SH-SY5Y (cell line): ENCODE measurements at regions not wholly inside any gene's neighbourhood (a gene's known extent, or its start where the extent isn't known, plus 50 kb on each side); places are given as distances from the start of the nearest gene placed in this dataset.

Experiments
- GATA2 ChIP-seq: IDR thresholded peaks from 2 replicates; pipeline ENCODE4 v1.6.1; 2011; ENCODE audit warnings: mild to moderate bottlenecking, low read depth, low read length
- GATA3 ChIP-seq: IDR thresholded peaks from 2 replicates; pipeline ENCODE4 v1.6.1; 2011; ENCODE audit warnings: low read depth, mild to moderate bottlenecking, low read length, moderate library complexity

DNA sequence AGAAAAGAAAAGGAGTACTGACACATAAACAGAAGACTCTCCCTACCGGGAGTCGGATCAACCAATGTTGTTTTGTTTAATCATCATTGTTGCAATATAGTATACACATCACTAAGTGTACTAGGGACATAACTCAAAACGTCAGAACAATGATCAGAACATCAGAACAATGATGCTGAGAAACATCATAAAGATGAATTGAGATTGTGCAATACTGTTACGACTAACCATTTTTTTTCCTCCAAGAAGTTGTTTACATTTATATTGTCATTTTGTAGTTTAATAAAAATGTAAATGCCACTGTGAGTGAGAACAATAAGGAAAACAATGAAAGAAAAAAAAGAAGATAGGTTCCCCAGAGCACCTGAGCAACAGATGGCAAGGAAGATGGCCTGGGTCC, 663.1 kb upstream of the PCDH15 start:
- TF ChIP-seq GATA2 (no peak), GATA3 (no peak)
